ENCODE measurements at regions not wholly inside any gene's neighbourhood (a gene's known extent, or its start where the extent isn't known, plus 50 kb on each side); places are given as distances from the start of the nearest gene placed in this dataset.

DNA sequence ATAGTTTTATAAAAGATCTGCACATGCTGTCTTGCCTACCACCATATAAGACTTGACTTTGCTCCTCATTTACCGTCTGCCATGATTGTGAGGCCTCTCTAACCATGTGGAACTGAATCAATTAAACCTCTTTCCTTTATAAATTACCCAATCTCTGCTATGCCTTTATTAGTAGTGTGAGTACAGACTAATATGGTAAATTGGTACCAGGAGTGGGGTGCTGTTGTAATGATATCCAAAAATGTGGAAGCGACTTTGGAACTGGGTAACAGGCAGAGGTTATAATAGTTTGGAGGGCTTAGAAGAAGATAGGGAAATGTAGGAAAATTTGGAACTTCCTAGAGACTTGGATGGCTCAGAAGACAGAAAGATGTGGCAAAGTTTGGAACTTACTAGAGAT is 64.2 kb upstream of the TFAP2D start:
- Histone ChIP-seq H3K4me3 (ENCODE audit: control insufficient read depth in 2 of 3, extremely low read depth in 1 of 3, insufficient read depth in 2 of 3, low read depth in 1 of 3, low read length in 3 of 3) (no peak overlapping the region), H4K20me1 (ENCODE audit: control insufficient read depth, extremely low read depth, insufficient read depth, low read length) (no peaks in the 10 kb centered on the region), H2AFZ (ENCODE audit: control insufficient read depth, low read length) (no peak overlapping the region), H3K4me2 (ENCODE audit: control insufficient read depth, extremely low read depth, insufficient read depth, low read depth, low read length) (no peak overlapping the region), H3K9ac (ENCODE audit: control insufficient read depth, extremely low read depth, insufficient read depth, low read length) (no peak overlapping the region), H3K9me1 (ENCODE audit: control insufficient read depth, extremely low read depth, insufficient read depth, low read length) (no peaks in the 10 kb centered on the region), H3K4me1 (ENCODE audit: control insufficient read depth, extremely low read depth, insufficient read depth, low read length) (no peaks in the 10 kb centered on the region), H3K36me3 (ENCODE audit: control insufficient read depth in 2 of 2, extremely low read depth in 1 of 2, insufficient read depth in 2 of 2, low read length in 2 of 2) (no peaks in the 10 kb centered on the region), H3K27me3 (ENCODE audit: control insufficient read depth, extremely low read depth, insufficient read depth, low read length) (no peaks in the 10 kb centered on the region), H3K27ac (ENCODE audit: control insufficient read depth, insufficient read depth, low read length) (no peak overlapping the region), H3K9me3 (ENCODE audit: control insufficient read depth, low read depth, low read length) (no peaks in the 10 kb centered on the region), H3K79me2 (ENCODE audit: control insufficient read depth, insufficient read depth, low read length) (no peaks in the 10 kb centered on the region)
- dilution Hi-C loops (cut with MboI; ENCODE audit: extremely low pct_ligation_motif_present, low sequenced_read_pairs) = no loop called here
- FAIRE-seq (no peak), DNase-seq (ENCODE audit: low read depth, low spot score) (no peak)
- TF ChIP-seq CTCF (optimal IDR thresholded peaks at IDR 0.05 in 1 of 3, IDR thresholded peaks at IDR 0.05 in 1 of 3, conservative IDR thresholded peaks at IDR 0.05 in 1 of 3; ENCODE audit: extremely low read depth in 1 of 3, insufficient read depth in 2 of 3, low read length in 3 of 3) = no peak
- TF ChIP-seq EZH2 (IDR thresholded peaks at IDR 0.05; ENCODE audit: low read length) = no peak

DNA sequence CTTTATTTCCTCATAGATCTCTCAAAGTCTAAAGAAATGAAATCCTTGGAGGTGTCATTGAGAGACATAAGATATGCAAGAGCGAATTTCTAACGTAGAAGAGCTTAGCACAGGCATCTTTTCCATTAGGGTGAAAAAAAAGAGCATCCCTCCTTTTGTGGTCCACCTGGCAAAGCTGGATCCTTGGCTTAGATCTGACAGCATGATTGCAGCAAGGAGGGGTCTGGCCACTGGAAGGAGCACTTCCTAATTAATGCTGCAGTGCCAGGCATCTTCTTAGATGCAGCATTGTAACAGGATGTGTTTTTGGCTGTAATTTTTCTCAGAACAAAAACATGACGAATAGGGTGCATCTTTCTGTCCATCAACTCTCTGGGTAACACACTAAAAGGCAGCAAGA is 60.1 kb upstream of the TFAP2D start:
- Histone ChIP-seq H3K9ac (ENCODE audit: control insufficient read depth, extremely low read depth, insufficient read depth, low read length) (no peak overlapping the region), H3K79me2 (ENCODE audit: control insufficient read depth, insufficient read depth, low read length) (no peaks in the 10 kb centered on the region), H4K20me1 (ENCODE audit: control insufficient read depth, extremely low read depth, insufficient read depth, low read length) (no peaks in the 10 kb centered on the region), H3K4me3 (ENCODE audit: control insufficient read depth in 2 of 3, extremely low read depth in 1 of 3, insufficient read depth in 2 of 3, low read depth in 1 of 3, low read length in 3 of 3) (no peak overlapping the region), H3K4me2 (ENCODE audit: control insufficient read depth, extremely low read depth, insufficient read depth, low read depth, low read length) (no peak overlapping the region), H3K9me3 (ENCODE audit: control insufficient read depth, low read depth, low read length) (no peaks in the 10 kb centered on the region), H3K27me3 (ENCODE audit: control insufficient read depth, extremely low read depth, insufficient read depth, low read length) (no peaks in the 10 kb centered on the region), H3K36me3 (ENCODE audit: control insufficient read depth in 2 of 2, extremely low read depth in 1 of 2, insufficient read depth in 2 of 2, low read length in 2 of 2) (no peaks in the 10 kb centered on the region), H2AFZ (ENCODE audit: control insufficient read depth, low read length) (no peak overlapping the region), H3K9me1 (ENCODE audit: control insufficient read depth, extremely low read depth, insufficient read depth, low read length) (no peaks in the 10 kb centered on the region), H3K4me1 (ENCODE audit: control insufficient read depth, extremely low read depth, insufficient read depth, low read length) (no peaks in the 10 kb centered on the region), H3K27ac (ENCODE audit: control insufficient read depth, insufficient read depth, low read length) (no peak overlapping the region)
- no peak for TF ChIP-seq EZH2 (IDR thresholded peaks at IDR 0.05; ENCODE audit: low read length)
- TF ChIP-seq CTCF (optimal IDR thresholded peaks at IDR 0.05 in 1 of 3, IDR thresholded peaks at IDR 0.05 in 1 of 3, conservative IDR thresholded peaks at IDR 0.05 in 1 of 3; ENCODE audit: extremely low read depth in 1 of 3, insufficient read depth in 2 of 3, low read length in 3 of 3) = no peak
- FAIRE-seq (no peak), DNase-seq (ENCODE audit: low read depth, low spot score) (no peak)
- dilution Hi-C loops (cut with MboI; ENCODE audit: extremely low pct_ligation_motif_present, low sequenced_read_pairs) = no loop called here

Measured in keratinocyte (primary cell).